Vagina (tissue), 2 donors: ENCODE measurements at regions not wholly inside any gene's neighbourhood (a gene's known extent, or its start where the extent isn't known, plus 50 kb on each side); places are given as distances from the start of the nearest gene placed in this dataset.

Experiments
- POLR2A ChIP-seq, 2 donors: fragments of 450-650 bp; IDR thresholded peaks; one replicate each; pipeline ENCODE4 v1.6.1; 2017; ENCODE audit warnings: antibody characterized with exemption in 2 of 2, mild to moderate bottlenecking in 2 of 2, moderate library complexity in 2 of 2
- POLR2AphosphoS5 ChIP-seq, 2 donors: sonication (generic); formaldehyde crosslinking; IDR thresholded peaks; one replicate each; pipeline ENCODE4 v1.9.0; 2017; ENCODE audit warnings: antibody characterized with exemption in 2 of 2, mild to moderate bottlenecking in 2 of 2, low read depth in 1 of 2; ENCODE audit not compliant: insufficient read depth in 1 of 2
- TF ChIP-seq, protein P1 (sequence below), 3 experiments: fragments of 450-650 bp in 2 of 3; fragments of 200-600 bp in 1 of 3; sonication (generic) in 1 of 3; IDR thresholded peaks; one replicate each; pipeline ENCODE4 v1.5.1; 2017 to 2019; ENCODE audit warnings: antibody characterized with exemption in 3 of 3, mild to moderate bottlenecking in 2 of 3, moderate library complexity in 2 of 3

DNA sequence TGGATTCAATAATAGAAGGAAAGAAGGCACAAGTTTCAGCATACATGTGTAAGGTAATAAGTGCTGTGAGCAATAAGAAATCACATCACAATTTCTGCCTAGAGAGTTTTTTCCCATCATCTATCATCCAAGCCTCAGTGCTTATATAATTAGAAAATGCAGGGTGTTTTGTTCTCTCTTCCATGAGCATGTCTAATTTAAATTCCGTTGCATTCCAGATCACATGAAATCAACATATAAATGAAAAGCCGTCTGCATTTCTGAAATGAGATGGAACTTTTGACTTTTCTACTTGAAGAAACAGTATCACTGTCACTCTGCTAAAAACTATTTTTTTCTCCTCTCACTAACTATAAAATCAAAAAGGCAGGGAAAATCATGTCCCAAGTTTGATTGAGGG lies 74.5 kb upstream of the CD2AP start:
- TF ChIP-seq POLR2A (IDR thresholded peaks at IDR 0.05) (no peak), POLR2AphosphoS5 (IDR thresholded peaks at IDR 0.05; ENCODE audit: insufficient read depth in 1 of 2, low read depth in 1 of 2) (no peak)
- TF ChIP-seq, protein P1, sequence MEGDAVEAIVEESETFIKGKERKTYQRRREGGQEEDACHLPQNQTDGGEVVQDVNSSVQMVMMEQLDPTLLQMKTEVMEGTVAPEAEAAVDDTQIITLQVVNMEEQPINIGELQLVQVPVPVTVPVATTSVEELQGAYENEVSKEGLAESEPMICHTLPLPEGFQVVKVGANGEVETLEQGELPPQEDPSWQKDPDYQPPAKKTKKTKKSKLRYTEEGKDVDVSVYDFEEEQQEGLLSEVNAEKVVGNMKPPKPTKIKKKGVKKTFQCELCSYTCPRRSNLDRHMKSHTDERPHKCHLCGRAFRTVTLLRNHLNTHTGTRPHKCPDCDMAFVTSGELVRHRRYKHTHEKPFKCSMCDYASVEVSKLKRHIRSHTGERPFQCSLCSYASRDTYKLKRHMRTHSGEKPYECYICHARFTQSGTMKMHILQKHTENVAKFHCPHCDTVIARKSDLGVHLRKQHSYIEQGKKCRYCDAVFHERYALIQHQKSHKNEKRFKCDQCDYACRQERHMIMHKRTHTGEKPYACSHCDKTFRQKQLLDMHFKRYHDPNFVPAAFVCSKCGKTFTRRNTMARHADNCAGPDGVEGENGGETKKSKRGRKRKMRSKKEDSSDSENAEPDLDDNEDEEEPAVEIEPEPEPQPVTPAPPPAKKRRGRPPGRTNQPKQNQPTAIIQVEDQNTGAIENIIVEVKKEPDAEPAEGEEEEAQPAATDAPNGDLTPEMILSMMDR (IDR thresholded peaks at IDR 0.05) = no peak
